Epithelial cell of proximal tubule (primary cell): ENCODE measurements at regions not wholly inside any gene's neighbourhood (a gene's known extent, or its start where the extent isn't known, plus 50 kb on each side); places are given as distances from the start of the nearest gene placed in this dataset.

Source experiments
- DNase-seq: peaks from one replicate; pipeline ENCODE4 v3.0.0-alpha.2; 2011; ENCODE audit warnings: low read depth
- H3K4me3 ChIP-seq: 2 replicates; pipeline ENCODE4 v1.5.1; 2011; ENCODE audit warnings: low read depth, mild to moderate bottlenecking, low read length
- TF ChIP-seq, protein P1 (sequence below): conservative IDR thresholded peaks from 2 replicates; pipeline ENCODE4 v1.5.1; 2012; ENCODE audit warnings: low read depth, mild to moderate bottlenecking, low read length

DNA sequence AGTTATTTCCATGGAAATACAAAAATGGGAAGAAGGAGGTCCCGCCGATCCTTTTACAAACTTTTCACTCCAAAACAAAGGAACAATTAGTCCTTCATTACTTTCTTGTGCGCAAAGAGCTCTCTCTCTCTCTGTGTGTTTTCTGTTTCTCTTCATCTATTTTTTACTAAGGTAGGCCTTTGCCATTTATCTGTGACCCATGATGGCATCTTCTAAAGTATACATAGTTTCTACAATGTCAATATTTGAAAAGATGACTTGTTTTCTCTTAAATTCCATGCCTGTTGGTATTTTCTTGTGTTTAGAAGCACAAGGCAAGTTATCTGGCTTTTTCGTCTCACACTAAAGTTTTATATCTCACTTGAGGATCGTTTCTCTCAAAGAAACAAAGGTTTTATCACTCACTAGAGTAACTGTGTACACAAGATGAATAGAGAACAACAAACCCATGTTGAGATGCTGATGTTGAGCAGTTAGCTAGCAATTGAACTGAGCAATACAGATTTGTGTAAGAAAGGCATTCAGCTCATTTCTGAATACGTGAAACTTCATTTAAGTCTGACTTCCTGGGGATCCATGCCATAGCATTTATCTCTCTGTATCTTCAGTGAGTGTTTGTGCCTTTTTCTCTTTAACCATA is 250.3 kb downstream of the GBA3 start:
- DNase-seq = no peak
- H3K4me3 ChIP-seq = no peak overlapping the region
- TF ChIP-seq, protein P1, sequence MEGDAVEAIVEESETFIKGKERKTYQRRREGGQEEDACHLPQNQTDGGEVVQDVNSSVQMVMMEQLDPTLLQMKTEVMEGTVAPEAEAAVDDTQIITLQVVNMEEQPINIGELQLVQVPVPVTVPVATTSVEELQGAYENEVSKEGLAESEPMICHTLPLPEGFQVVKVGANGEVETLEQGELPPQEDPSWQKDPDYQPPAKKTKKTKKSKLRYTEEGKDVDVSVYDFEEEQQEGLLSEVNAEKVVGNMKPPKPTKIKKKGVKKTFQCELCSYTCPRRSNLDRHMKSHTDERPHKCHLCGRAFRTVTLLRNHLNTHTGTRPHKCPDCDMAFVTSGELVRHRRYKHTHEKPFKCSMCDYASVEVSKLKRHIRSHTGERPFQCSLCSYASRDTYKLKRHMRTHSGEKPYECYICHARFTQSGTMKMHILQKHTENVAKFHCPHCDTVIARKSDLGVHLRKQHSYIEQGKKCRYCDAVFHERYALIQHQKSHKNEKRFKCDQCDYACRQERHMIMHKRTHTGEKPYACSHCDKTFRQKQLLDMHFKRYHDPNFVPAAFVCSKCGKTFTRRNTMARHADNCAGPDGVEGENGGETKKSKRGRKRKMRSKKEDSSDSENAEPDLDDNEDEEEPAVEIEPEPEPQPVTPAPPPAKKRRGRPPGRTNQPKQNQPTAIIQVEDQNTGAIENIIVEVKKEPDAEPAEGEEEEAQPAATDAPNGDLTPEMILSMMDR = no peak

DNA sequence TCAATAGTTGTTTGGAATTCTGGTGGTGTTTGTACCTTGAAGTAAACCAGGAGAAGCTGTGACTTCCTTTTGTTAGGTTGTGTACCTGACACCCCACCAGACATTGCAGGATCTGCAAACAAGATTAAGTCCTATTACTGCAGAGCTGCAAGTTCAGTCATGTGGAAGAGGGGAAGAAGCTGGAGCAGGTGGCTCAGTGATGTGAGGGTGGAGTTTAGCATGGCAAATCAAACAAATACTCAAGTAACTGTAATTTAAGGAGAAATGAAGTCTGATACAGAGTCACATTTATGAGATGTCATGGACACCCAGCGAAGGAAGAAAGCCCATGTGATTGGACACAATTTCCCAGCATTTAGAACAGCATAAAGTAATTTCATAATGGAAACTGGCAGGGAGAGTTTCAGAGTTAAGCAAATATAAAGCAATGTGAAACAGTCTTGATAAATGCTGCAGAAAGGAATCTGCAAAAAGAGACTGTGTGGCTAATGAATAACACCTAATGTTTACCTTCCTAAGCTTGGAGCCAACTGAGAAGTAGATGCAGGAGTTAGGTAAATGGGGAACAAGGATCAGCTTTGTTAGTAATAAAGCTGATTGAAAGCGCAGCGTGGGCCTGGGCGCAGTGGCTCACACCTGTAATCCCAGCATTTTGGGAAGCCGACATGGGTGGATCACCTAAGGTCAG is 249.1 kb downstream of the GBA3 start:
- TF ChIP-seq, protein P1 = no peak
- DNase-seq = no peak
- H3K4me3 ChIP-seq = no peak overlapping the region

DNA sequence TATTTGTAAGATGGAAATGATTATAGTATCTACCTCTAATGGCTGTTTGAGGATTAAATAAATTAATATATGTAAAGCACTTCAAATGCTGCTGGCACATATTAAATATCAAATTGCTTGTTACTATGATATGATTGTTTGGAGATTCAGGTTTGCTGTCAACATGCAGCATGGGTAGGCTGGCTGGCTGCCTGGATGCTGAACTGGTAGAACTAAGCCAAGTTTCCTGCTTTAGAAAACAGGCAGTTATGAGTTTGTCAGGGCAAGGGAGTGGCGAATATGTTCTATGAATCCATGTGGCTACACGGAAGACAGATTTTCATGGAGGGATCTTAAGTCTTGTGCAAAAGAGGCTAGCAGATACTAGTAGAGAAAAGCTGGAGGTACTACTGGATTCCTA is 239.6 kb downstream of the GBA3 start:
- H3K4me3 ChIP-seq = no peak overlapping the region
- no peak for DNase-seq
- TF ChIP-seq, protein P1 = no peak

DNA sequence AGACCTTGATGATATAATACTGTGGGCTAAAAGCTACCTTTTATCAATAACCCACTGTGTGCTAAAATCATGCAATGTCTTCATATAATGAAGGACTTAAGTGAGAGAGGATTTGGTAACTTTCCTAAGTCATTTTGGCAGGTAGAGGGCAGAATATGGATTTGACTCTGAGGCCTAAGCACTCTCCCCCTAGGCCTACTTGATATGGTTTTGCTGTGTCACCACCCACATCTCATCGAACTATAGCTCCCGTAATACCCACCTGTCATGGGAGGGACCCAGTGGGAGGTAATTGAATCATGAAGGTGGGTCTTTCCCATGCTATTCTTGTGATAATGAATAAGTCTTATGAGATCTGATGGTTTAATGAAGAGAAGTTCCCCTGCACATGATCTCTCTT is 229.7 kb downstream of the GBA3 start:
- TF ChIP-seq, protein P1 = no peak
- no peak overlapping the region for H3K4me3 ChIP-seq
- no peak for DNase-seq

DNA sequence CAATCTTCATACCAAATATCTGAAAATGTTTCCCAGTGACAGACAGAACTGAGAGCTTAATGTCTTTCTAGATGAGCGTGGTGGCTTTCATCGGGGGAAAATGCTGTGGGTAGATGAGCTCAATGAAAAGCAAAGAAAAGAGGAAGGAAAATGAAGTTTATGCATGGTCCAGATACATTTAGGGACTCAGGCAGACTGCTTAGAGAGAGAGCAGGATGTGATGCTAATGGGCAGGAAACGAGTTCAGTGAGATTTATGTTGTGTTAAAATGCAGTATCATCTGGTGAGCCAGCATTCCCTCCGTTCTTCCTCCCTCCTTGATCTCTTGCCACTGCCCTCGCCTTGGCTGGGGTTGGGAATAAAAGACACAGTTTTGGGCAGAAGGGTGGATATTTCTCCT is 229.2 kb downstream of the GBA3 start:
- no peak overlapping the region for H3K4me3 ChIP-seq
- TF ChIP-seq, protein P1 = no peak
- no peak for DNase-seq

DNA sequence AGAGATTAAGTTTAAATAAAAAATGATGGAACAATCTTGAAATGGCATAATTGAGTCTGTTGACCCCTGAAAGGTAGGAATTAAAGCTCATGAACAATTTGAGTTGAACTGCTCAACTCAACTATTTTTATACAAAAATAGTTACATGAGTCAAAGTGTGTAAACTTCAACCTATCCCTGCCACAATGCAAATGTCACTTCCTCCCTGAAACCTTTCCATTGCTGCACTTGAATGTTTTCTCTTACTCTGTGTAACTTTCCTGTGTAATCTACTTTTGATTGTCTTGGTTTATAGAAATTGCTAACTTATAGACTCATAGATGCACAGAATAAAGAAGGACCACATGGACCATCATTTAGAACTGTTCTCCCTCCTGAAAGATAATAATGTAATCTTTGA is 218.5 kb downstream of the GBA3 start:
- TF ChIP-seq, protein P1 = no peak
- no peak for DNase-seq
- H3K4me3 ChIP-seq = no peak overlapping the region

DNA sequence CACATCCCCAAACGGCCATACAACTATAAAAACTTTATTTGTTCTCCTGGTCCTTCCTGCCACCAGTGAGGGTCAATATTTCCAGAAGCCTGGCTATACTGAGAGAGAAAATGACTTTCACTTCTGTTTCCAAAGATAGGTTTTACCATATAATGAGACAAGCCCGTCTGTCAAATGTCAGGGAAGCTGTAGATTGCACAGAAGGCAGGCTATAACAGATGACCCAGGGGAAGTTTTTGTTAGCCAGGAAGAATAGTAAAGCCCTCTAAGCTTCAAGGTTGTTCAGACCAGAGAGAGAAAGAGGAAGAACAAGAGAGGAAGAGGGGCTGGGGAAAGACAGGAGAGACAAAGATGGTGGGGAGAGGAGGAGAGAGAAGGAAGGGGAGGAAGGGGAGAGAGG is 217.5 kb downstream of the GBA3 start:
- no peak for DNase-seq
- no peak overlapping the region for H3K4me3 ChIP-seq
- TF ChIP-seq, protein P1 = no peak
